Osteoblast (primary cell): ENCODE measurements at regions not wholly inside any gene's neighbourhood (a gene's known extent, or its start where the extent isn't known, plus 50 kb on each side); places are given as distances from the start of the nearest gene placed in this dataset.

ENCODE experiments used
- DNase-seq: peaks from one replicate; pipeline ENCODE4 v3.0.0; 2011; ENCODE audit warnings: low spot score, mixed read lengths; ENCODE audit not compliant: insufficient read length; ENCODE audit errors: missing footprints
- H2AFZ ChIP-seq: 2 replicates; pipeline ENCODE4 v1.6.0; 2011; ENCODE audit warnings: mild to moderate bottlenecking, low read length
- H3K27ac ChIP-seq: 2 replicates; pipeline ENCODE4 v1.5.1; 2011; ENCODE audit warnings: mild to moderate bottlenecking, low read depth, low read length, moderate library complexity
- H3K27me3 ChIP-seq: 2 replicates; pipeline ENCODE4 v1.6.0; 2012; ENCODE audit warnings: mild to moderate bottlenecking, control low read depth, inconsistent platforms, low read length, moderate library complexity; ENCODE audit not compliant: insufficient read depth
- H3K36me3 ChIP-seq: 2 replicates; pipeline ENCODE4 v1.5.1; 2011; ENCODE audit warnings: mild to moderate bottlenecking, low read length, control low read depth, moderate library complexity; ENCODE audit not compliant: insufficient read depth
- H3K4me1 ChIP-seq: 2 replicates; pipeline ENCODE4 v1.5.1; 2011; ENCODE audit warnings: mild to moderate bottlenecking, low read length, control low read depth, moderate library complexity; ENCODE audit not compliant: insufficient read depth
- H3K4me2 ChIP-seq: 2 replicates; pipeline ENCODE4 v1.6.0; 2011; ENCODE audit warnings: mild to moderate bottlenecking, low read length; ENCODE audit not compliant: insufficient read depth
- H3K4me3 ChIP-seq: fragments of 200-600 bp; sonication (generic); 3 replicates; pipeline ENCODE4 v1.5.1; 2012; ENCODE audit warnings: mild to moderate bottlenecking, low read length, inconsistent platforms; ENCODE audit not compliant: insufficient read depth
- H3K79me2 ChIP-seq: 2 replicates; pipeline ENCODE4 v1.6.0; 2012; ENCODE audit warnings: mild to moderate bottlenecking, low read length, control low read depth, inconsistent platforms; ENCODE audit not compliant: insufficient read depth
- H3K9me3 ChIP-seq: 2 replicates; pipeline ENCODE4 v1.5.1; 2011; ENCODE audit warnings: low read depth, low read length, control low read depth
- H4K20me1 ChIP-seq: 2 replicates; pipeline ENCODE4 v1.6.0; 2012; ENCODE audit warnings: mild to moderate bottlenecking, low read length, control low read depth; ENCODE audit not compliant: insufficient read depth
- CTCF ChIP-seq: IDR thresholded peaks from 2 replicates; pipeline ENCODE4 v1.5.1; 2011; ENCODE audit warnings: mild to moderate bottlenecking, low read depth, low read length, moderate library complexity; ENCODE audit errors: extremely low read depth

- Histone ChIP-seq H2AFZ (no peak overlapping the region), H3K27me3 (no peaks in the 10 kb centered on the region), H3K4me1 (no peaks in the 10 kb centered on the region), H3K79me2 (no peaks in the 10 kb centered on the region), H3K27ac (no peak overlapping the region), H3K36me3 (no peaks in the 10 kb centered on the region), H3K4me3 (no peak overlapping the region), H3K4me2 (no peak overlapping the region), H4K20me1 (no peaks in the 10 kb centered on the region), H3K9me3 (no peaks in the 10 kb centered on the region)
- no peak for TF ChIP-seq CTCF
- no peak for DNase-seq
Observed at GRCh38 chr2:181308766-181309515, 148.2 kb upstream of the ITGA4 start.

- TF ChIP-seq CTCF = no peak
- no peak overlapping the region for H3K4me3 ChIP-seq
- no peaks in the 10 kb centered on the region for H4K20me1 ChIP-seq
- no peaks in the 10 kb centered on the region for H3K4me1 ChIP-seq
- DNase-seq = no peak
- no peak overlapping the region for H2AFZ ChIP-seq
- no peaks in the 10 kb centered on the region for H3K9me3 ChIP-seq
- H3K36me3 ChIP-seq = no peaks in the 10 kb centered on the region
- H3K27ac ChIP-seq = no peak overlapping the region
- no peak overlapping the region for H3K4me2 ChIP-seq
- no peaks in the 10 kb centered on the region for H3K79me2 ChIP-seq
- no peaks in the 10 kb centered on the region for H3K27me3 ChIP-seq
Observed at GRCh38 chr2:181309586-181309985, 147.6 kb upstream of the ITGA4 start.

- H2AFZ ChIP-seq = no peak overlapping the region
- no peak for DNase-seq
- no peak for TF ChIP-seq CTCF
- no peak overlapping the region for H3K4me2 ChIP-seq
- no peaks in the 10 kb centered on the region for H3K36me3 ChIP-seq
- no peaks in the 10 kb centered on the region for H4K20me1 ChIP-seq
- no peak overlapping the region for H3K27ac ChIP-seq
- no peaks in the 10 kb centered on the region for H3K4me1 ChIP-seq
- H3K4me3 ChIP-seq = no peak overlapping the region
- H3K27me3 ChIP-seq = no peaks in the 10 kb centered on the region
- H3K9me3 ChIP-seq = no peaks in the 10 kb centered on the region
- no peaks in the 10 kb centered on the region for H3K79me2 ChIP-seq
Observed at GRCh38 chr2:181310967-181311366, 146.2 kb upstream of the ITGA4 start.

GRCh38 chr2:181311837-181312236, 145.3 kb upstream of the ITGA4 start:
- Histone ChIP-seq H3K4me1 (no peaks in the 10 kb centered on the region), H3K36me3 (no peaks in the 10 kb centered on the region), H3K27me3 (no peaks in the 10 kb centered on the region), H3K27ac (no peak overlapping the region), H3K4me2 (no peak overlapping the region), H2AFZ (no peak overlapping the region), H3K79me2 (no peaks in the 10 kb centered on the region), H3K4me3 (no peak overlapping the region), H4K20me1 (no peaks in the 10 kb centered on the region), H3K9me3 (no peaks in the 10 kb centered on the region)
- DNase-seq = no peak
- no peak for TF ChIP-seq CTCF
